Effector memory CD4-positive, alpha-beta T cell (primary cell): ENCODE measurements at regions not wholly inside any gene's neighbourhood (a gene's known extent, or its start where the extent isn't known, plus 50 kb on each side); places are given as distances from the start of the nearest gene placed in this dataset.
A peak's percentile ranks its signal among the peaks of the same experiment; 100 is the strongest.
"Not testable (repeated sequence)": the region's sequence is repeated elsewhere in the genome, so short reads cannot be mapped to it uniquely, and the experiment has no call there.

Experiments
- DNase-seq, 3 donors: peaks; one replicate each; pipeline ENCODE4 v3.0.0-alpha.2; 2020
- H3K27ac ChIP-seq: 2 replicates; pipeline ENCODE4 v1.7.0; 2013; ENCODE audit warnings: mild to moderate bottlenecking, low read length, moderate library complexity; ENCODE audit not compliant: insufficient read depth, poor library complexity, severe bottlenecking
- H3K27me3 ChIP-seq: replicated peaks from 2 replicates; pipeline ENCODE4 v1.7.0; 2013; ENCODE audit warnings: mild to moderate bottlenecking, low read length; ENCODE audit not compliant: insufficient read depth, control insufficient read depth, poor library complexity, severe bottlenecking
- H3K36me3 ChIP-seq: 2 replicates; pipeline ENCODE4 v1.7.0; 2013; ENCODE audit warnings: mild to moderate bottlenecking, low read length, moderate library complexity; ENCODE audit not compliant: control insufficient read depth, insufficient read depth
- H3K4me1 ChIP-seq: 2 replicates; pipeline ENCODE4 v1.7.0; 2013; ENCODE audit warnings: low read length, mild to moderate bottlenecking; ENCODE audit not compliant: control insufficient read depth, insufficient read depth, poor library complexity, severe bottlenecking
- H3K4me3 ChIP-seq: 2 replicates; pipeline ENCODE4 v1.7.0; 2013; ENCODE audit warnings: low read length, low read depth, mild to moderate bottlenecking; ENCODE audit not compliant: insufficient read depth, poor library complexity, severe bottlenecking
- H3K9me3 ChIP-seq: 2 replicates; pipeline ENCODE4 v1.7.0; 2013; ENCODE audit warnings: mild to moderate bottlenecking, low read length, moderate library complexity; ENCODE audit not compliant: control insufficient read depth

DNA sequence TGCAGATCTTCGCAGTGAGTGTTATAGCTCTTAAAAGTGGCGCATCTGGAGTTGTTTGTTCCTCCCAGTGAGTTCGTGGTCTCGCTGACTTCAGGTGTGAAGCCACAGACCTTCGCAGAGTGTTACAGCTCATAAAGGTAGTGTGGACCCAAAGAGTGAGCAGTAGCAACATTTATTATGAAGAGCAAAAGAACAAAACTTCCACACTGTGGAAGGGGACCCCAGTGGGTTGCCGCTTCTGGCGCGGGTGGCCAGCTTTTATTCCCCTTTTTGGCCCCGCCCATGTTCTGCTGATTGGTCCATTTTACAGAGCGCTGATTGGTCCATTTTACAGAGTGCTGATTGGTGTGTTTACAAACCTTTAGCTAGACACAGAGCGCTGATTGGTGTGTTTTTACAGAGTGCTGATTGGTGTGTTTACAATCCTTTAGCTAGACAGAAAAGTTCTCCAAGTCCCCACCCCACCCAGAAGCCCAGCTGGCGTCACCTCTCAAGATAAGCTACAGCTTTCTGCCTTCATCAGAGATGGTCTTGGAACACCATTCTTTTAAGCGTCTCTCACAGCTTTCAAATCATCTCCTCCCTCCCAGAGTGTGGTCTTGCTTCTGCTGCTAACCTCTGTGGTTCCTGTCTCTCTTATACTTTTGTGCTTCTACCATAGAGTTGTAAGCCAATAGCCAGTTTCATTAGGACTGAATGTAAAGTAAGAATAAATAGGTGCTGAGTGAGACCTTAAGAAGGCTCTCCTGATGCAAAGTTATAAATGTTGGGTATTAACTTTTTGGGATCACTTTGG, 57.5 kb upstream of the IYD start:
- not testable (repeated sequence) for H3K4me1 ChIP-seq, H3K36me3 ChIP-seq, H3K27ac ChIP-seq, H3K4me3 ChIP-seq, H3K9me3 ChIP-seq, H3K27me3 ChIP-seq
- DNase-seq: peak in 2 of 3 donors; percentile 6 to 16

DNA sequence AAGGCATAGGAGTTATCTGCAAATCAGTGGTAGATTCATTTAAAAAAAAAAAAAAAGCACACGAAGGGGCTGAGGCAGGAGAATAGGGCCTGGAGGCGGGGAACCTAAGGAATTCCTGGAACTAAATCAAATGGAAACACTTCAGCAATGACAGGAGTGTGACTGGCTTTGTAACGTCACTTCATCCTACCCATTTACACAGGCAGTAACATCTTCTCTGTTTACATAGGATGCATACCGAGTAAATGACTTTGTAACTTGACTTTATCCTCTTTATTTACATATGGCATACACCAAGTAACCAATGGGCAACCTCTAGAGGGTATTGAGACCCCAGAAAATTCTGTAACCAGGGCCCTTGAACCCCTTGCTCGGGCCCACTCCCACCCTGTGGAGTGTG, 56.4 kb upstream of the IYD start:
- no peaks in the 10 kb centered on the region for H3K27me3 ChIP-seq
- no peak overlapping the region for H3K4me3 ChIP-seq
- no peak for DNase-seq
- H3K9me3 ChIP-seq: no peaks in the 10 kb centered on the region
- H3K27ac ChIP-seq: no peak overlapping the region
- no peaks in the 10 kb centered on the region for H3K4me1 ChIP-seq
- no peaks in the 10 kb centered on the region for H3K36me3 ChIP-seq

DNA sequence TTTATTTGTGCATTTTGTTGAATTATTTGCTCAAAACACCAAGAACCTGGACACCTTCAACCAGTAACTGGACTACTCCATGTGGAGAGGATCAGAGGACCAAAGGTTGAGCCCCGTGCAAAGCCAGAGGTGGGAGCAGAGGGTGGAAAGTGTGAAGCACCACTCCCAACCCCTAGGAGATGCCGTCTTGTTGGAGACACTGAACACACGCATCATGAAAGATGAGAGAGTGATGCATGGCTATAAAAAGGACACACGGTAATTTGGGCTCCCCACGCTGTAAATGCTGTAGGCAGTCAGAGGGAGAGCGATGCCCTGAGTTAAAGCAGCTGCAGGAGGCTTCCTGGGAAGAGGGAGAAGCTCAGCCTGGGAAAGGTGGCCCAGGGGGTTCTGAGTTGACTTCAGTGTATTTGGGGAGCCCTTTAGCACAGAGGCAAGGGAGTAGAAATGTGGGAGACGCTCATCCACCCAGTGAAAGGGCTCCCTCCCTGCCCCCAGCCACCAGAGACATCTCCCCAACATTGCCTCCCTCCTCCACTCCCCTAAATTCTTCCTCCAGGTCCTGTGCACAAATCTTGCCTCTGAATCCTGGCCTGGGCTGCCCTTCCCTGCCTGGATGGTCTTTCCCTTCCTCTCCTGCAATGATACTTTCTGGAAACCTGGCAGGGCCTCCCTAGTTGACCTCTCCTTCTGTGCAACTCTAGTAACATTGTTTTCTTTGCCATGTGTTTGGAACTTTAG, 55.8 kb upstream of the IYD start:
- Histone ChIP-seq H3K36me3 (no peaks in the 10 kb centered on the region), H3K4me1 (no peaks in the 10 kb centered on the region), H3K27ac (no peak overlapping the region), H3K9me3 (no peaks in the 10 kb centered on the region), H3K27me3 (no peaks in the 10 kb centered on the region), H3K4me3 (no peak overlapping the region)
- no peak for DNase-seq

DNA sequence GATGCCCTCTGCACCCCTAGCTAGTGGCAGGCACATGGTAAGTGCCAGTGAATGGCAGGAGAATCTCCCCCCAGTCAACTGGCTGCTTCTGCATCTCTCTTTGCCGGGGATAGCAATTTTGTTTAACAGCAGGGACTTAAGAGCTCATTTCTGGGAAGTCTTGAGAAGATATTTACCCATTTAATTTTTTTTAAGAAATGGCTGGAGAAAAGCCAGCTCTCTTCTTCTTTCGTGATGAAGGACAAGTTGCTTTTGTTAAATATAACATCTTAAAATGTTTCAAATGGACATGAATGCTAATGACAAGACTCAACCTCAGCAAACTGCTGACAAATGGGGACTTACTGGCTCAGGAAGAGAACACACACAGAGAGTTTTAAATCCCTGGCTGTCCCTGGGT, 55.0 kb upstream of the IYD start:
- H3K4me3 ChIP-seq: no peak overlapping the region

DNA sequence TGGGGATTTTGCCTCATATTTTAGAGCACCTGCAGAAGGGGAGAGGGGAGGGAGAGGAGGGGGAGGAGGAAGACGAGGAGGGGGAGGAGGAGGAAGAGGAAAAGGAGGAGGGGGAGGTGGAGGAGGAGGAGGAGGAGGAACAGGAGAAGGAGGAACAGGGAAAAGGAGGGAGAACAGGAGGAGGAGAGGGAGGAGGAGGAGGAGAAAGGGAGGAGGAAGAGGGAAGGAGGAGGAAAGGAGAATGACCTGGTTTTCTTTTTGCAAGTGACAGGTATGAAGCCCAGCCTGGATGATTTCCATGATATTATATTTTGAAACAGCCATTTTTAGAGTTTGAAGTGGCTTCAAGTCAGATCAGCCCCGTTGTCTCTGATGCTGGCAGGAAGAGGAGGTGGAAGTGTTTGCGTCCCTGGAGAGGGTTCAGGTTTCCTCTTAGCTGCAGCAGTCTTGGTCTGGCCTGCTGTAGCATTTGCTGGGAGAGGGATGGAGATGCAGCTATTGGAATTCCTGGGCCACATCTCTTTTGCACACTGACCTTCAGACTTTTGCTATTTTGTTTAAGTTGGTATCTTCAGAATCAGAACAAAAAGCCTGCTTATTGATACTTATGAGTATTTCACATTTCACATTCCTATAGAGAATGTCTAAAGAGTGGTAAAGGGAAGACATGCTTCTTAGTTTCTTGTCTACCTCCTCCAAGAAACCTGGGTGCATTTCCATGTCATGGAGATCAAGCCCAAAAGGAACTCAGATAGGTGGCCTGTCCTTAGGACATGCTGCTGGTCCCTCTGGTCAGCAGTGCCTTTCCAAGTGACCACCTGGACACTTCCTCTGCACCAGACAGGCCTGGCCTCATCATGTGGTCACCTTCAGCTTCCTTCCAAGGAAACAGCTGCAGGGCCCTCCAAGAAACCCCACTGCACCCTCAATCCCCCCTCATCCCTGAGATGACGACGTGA, 54.3 kb upstream of the IYD start:
- Histone ChIP-seq H3K9me3 (no peaks in the 10 kb centered on the region), H3K27me3 (no peaks in the 10 kb centered on the region), H3K4me3 (no peak overlapping the region), H3K4me1 (no peaks in the 10 kb centered on the region), H3K27ac (no peak overlapping the region), H3K36me3 (no peaks in the 10 kb centered on the region)
- no peak for DNase-seq

More for the DNA sequence above, 55.0 kb upstream of the IYD start:
- Histone ChIP-seq H3K27ac (no peak overlapping the region), H3K4me1 (no peaks in the 10 kb centered on the region), H3K9me3 (no peaks in the 10 kb centered on the region), H3K36me3 (no peaks in the 10 kb centered on the region), H3K27me3 (no peaks in the 10 kb centered on the region)
- DNase-seq: no peak

DNA sequence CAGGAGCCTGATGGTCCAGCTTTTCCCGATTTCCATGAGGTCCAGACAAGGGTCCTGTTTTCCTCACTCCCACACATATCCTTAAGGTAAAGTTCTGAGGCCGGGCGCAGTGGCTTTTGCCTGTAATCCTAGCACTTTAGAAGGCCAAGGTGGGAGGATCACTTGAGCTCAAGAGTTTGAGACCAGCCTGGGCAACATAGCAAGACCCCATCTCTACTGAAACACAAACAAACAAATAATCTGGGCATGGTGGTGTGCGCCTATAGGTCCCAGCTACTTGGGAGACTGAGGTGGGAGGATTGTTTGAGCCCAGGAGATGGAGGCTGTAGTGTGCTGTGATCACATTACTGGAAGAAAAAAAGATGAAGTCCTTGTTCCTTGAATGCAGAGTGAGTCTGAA, 53.2 kb upstream of the IYD start:
- no peak for DNase-seq
- H3K27ac ChIP-seq: no peak overlapping the region
- H3K36me3 ChIP-seq: no peaks in the 10 kb centered on the region
- H3K9me3 ChIP-seq: no peaks in the 10 kb centered on the region
- H3K4me1 ChIP-seq: no peaks in the 10 kb centered on the region
- H3K27me3 ChIP-seq: no peaks in the 10 kb centered on the region
- no peak overlapping the region for H3K4me3 ChIP-seq

DNA sequence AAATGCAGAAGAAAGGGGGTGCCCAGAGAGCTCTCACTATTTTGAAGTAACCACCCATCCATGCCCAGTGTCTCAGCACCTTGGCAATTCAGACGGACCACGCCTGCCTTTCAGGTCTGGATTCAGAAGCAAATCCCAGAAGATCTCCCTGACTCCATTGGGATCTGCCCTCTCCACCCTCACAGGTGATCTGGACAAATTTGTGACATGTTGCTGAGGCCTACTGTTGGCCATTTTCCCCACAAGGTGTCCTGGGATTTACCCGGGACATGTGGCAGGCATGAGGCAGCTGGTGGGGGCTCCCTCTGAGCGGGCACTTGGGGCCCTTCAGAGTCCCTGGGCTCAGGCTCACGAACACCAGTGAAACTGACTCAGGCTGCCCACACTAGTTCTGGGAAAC, 51.9 kb upstream of the IYD start:
- DNase-seq: no peak
- Histone ChIP-seq H3K27ac (no peak overlapping the region), H3K9me3 (no peaks in the 10 kb centered on the region), H3K36me3 (no peaks in the 10 kb centered on the region), H3K4me1 (no peaks in the 10 kb centered on the region), H3K27me3 (no peaks in the 10 kb centered on the region), H3K4me3 (no peak overlapping the region)
